ENCODE measurements at regions not wholly inside any gene's neighbourhood (a gene's known extent, or its start where the extent isn't known, plus 50 kb on each side); places are given as distances from the start of the nearest gene placed in this dataset.

DNA sequence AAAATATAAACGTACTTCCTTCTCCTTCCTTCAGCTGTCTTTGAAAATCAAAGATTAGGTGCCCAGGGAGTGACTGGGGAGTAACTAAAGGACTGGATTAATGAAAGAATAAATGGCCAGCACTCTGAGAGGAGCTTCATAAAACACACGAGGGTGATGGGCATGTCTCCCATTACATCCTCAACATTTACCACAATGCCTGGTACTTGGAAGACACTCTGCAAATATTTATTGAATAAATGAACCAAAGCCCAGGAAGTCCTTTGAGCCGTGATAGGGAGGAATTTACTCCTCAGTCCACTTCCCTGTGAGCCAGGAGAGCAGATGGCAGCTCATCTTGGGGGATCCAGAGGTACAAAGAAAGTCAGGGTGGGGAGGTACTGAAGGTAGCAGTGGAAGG, 96.3 kb downstream of the RAB11FIP2 start:
- Mint-ChIP-seq H3K4me3 (ENCODE audit: unreplicated experiment) (no peak overlapping the region), H3K27me3 (ENCODE audit: unreplicated experiment) (no peaks in the 10 kb centered on the region), H3K36me3 (ENCODE audit: unreplicated experiment) (no peaks in the 10 kb centered on the region), H3K4me1 (ENCODE audit: unreplicated experiment) (no peaks in the 10 kb centered on the region), H3K9me3 (ENCODE audit: unreplicated experiment) (no peaks in the 10 kb centered on the region), H3K27ac (ENCODE audit: unreplicated experiment) (no peak overlapping the region)
- DNase-seq (ENCODE audit: extremely low spot score, unreplicated experiment): no peak
- TF ChIP-seq, protein P1, sequence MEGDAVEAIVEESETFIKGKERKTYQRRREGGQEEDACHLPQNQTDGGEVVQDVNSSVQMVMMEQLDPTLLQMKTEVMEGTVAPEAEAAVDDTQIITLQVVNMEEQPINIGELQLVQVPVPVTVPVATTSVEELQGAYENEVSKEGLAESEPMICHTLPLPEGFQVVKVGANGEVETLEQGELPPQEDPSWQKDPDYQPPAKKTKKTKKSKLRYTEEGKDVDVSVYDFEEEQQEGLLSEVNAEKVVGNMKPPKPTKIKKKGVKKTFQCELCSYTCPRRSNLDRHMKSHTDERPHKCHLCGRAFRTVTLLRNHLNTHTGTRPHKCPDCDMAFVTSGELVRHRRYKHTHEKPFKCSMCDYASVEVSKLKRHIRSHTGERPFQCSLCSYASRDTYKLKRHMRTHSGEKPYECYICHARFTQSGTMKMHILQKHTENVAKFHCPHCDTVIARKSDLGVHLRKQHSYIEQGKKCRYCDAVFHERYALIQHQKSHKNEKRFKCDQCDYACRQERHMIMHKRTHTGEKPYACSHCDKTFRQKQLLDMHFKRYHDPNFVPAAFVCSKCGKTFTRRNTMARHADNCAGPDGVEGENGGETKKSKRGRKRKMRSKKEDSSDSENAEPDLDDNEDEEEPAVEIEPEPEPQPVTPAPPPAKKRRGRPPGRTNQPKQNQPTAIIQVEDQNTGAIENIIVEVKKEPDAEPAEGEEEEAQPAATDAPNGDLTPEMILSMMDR (IDR thresholded peaks at IDR 0.05): no peak
